ENCODE measurements at regions not wholly inside any gene's neighbourhood (a gene's known extent, or its start where the extent isn't known, plus 50 kb on each side); places are given as distances from the start of the nearest gene placed in this dataset.

GRCh38 chr10:121073728-121074127 lies 222.6 kb downstream of the WDR11 start (continued):
- TF ChIP-seq EZH2 (IDR thresholded peaks at IDR 0.05; ENCODE audit: borderline replicate concordance, control insufficient read depth, low read depth, low read length) (no peak), RELA (IDR thresholded peaks at IDR 0.05; ENCODE audit: borderline replicate concordance, partially characterized antibody) (no peak), E4F1 (IDR thresholded peaks at IDR 0.05; ENCODE audit: borderline replicate concordance, partially characterized antibody) (no peak), RAD21 (IDR thresholded peaks at IDR 0.05; ENCODE audit: insufficient read depth, low read depth, low read length) (no peak), MYC (IDR thresholded peaks at IDR 0.05; ENCODE audit: insufficient read depth, insufficient read length, insufficient replicate concordance, low read length, severe bottlenecking) (no peak), IRF4 (IDR thresholded peaks at IDR 0.05; ENCODE audit: low read depth, low read length) (no peak), NFIC (IDR thresholded peaks at IDR 0.05; ENCODE audit: low read depth, low read length) (no peak)

GRCh38 chr10:121076776-121077715 lies 225.9 kb downstream of the WDR11 start:
- Histone ChIP-seq H3K4me1 (ENCODE audit: control insufficient read depth, insufficient read depth, low read length) (no peaks in the 10 kb centered on the region), H4K20me1 (ENCODE audit: control insufficient read depth, insufficient read depth) (no peaks in the 10 kb centered on the region), H3K4me3 (no peak overlapping the region), H3K27ac (ENCODE audit: control insufficient read depth, insufficient read depth) (no peak overlapping the region), H3K36me3 (ENCODE audit: control insufficient read depth in 2 of 2, insufficient read depth in 2 of 2, low read length in 1 of 2) (no peaks in the 10 kb centered on the region), H3K9me3 (replicated peaks; ENCODE audit: control insufficient read depth, insufficient read depth, low read length) (no peaks in the 10 kb centered on the region), H3K9ac (ENCODE audit: control insufficient read depth, insufficient read depth, low read length) (no peak overlapping the region), H2AFZ (ENCODE audit: control insufficient read depth, low read depth, low read length) (no peak overlapping the region), H3K4me2 (ENCODE audit: control insufficient read depth, insufficient read depth) (no peak overlapping the region), H3K27me3 (replicated peaks in 1 of 2; ENCODE audit: control insufficient read depth in 2 of 2, insufficient read depth in 2 of 2, low read length in 1 of 2) (peaks cover 0 to 4% of the 10 kb centered on the region in 2 experiments; a peak in 2 of 4 replicates), H3K79me2 (ENCODE audit: control insufficient read depth, insufficient read depth, low read length) (no peaks in the 10 kb centered on the region)
- WGBS (ENCODE audit: insufficient coverage, insufficient replicate concordance, low lambda C conversion rate, missing lambda C conversion rate): 15% methylated on average over 12 of the region's 12 CpGs
- ChIA-PET RAD21 (ENCODE audit: unreplicated experiment) (no interaction called here), CTCF (no interaction called here), POLR2A (no interaction called here), SMC1A (ENCODE audit: uncharacterized antibody, unreplicated experiment) (no interaction called here)
- BruUV-seq (replicated peaks): no TSS peak
- ATAC-seq (no peak), DNase-seq (ENCODE audit: low read depth, low spot score) (no peak), FAIRE-seq (no peak)
- in situ Hi-C loops (cut with MboI) (no loop called here), intact Hi-C loops (cut with micrococcal nuclease; ENCODE audit: unreplicated experiment) (no loop called here)
- no peak for TF ChIP-seq FOXK2 (IDR thresholded peaks at IDR 0.05)
- TF ChIP-seq ZNF207 (IDR thresholded peaks at IDR 0.05; ENCODE audit: borderline replicate concordance): no peak
- no peak for TF ChIP-seq SMARCA5 (IDR thresholded peaks at IDR 0.05)
- TF ChIP-seq ZNF384 (IDR thresholded peaks at IDR 0.05; ENCODE audit: borderline replicate concordance, low read depth, low read length): no peak
- no peak for TF ChIP-seq CREB1 (IDR thresholded peaks at IDR 0.05; ENCODE audit: low read depth)
- TF ChIP-seq CEBPB (IDR thresholded peaks at IDR 0.05; ENCODE audit: borderline replicate concordance in 1 of 2, low read depth in 2 of 2, low read length in 2 of 2): no peak
- TF ChIP-seq POLR2A (IDR thresholded peaks at IDR 0.05; ENCODE audit: low read depth, low read length): no peak
- TF ChIP-seq TARDBP (IDR thresholded peaks at IDR 0.05; ENCODE audit: borderline replicate concordance): no peak
- no peak for TF ChIP-seq IKZF2 (IDR thresholded peaks at IDR 0.05)
- TF ChIP-seq SUZ12 (IDR thresholded peaks at IDR 0.05; ENCODE audit: unreplicated experiment): no peak
- no peak for TF ChIP-seq RAD21 (IDR thresholded peaks at IDR 0.05; ENCODE audit: insufficient read depth, low read depth, low read length)
- no peak for TF ChIP-seq SREBF2 (IDR thresholded peaks at IDR 0.05; ENCODE audit: low read length)
- no peak for TF ChIP-seq CHD1 (IDR thresholded peaks at IDR 0.05; ENCODE audit: low read depth, low read length)
- TF ChIP-seq STAT1 (conservative IDR thresholded peaks at IDR 0.05): no peak
- TF ChIP-seq HDAC2 (IDR thresholded peaks at IDR 0.05): no peak
- no peak for TF ChIP-seq PKNOX1 (IDR thresholded peaks at IDR 0.05)

Data from GM12878 (cell line).